NT2/D1 (cell line): ENCODE measurements at regions not wholly inside any gene's neighbourhood (a gene's known extent, or its start where the extent isn't known, plus 50 kb on each side); places are given as distances from the start of the nearest gene placed in this dataset.
A peak's percentile ranks its signal among the peaks of the same experiment; 100 is the strongest.

Experiments used
- DNase-seq: peaks from one replicate; pipeline ENCODE4 v3.0.0-alpha.2; 2011; ENCODE audit warnings: low read depth, low spot score
- H3K27me3 ChIP-seq: 2 replicates; pipeline ENCODE4 v1.6.0; 2011; ENCODE audit warnings: mild to moderate bottlenecking; ENCODE audit not compliant: insufficient read length, insufficient read depth
- H3K36me3 ChIP-seq: 2 replicates; pipeline ENCODE4 v1.6.1; 2011; ENCODE audit warnings: mild to moderate bottlenecking, low read length, mixed read lengths; ENCODE audit not compliant: insufficient read depth, insufficient read length
- H3K4me1 ChIP-seq: 2 replicates; pipeline ENCODE4 v1.5.1; 2011; ENCODE audit not compliant: insufficient read depth, insufficient read length
- H3K4me3 ChIP-seq: 2 replicates; pipeline ENCODE4 v1.5.1; 2011; ENCODE audit warnings: low read depth; ENCODE audit not compliant: insufficient read length
- H3K9ac ChIP-seq: 2 replicates; pipeline ENCODE4 v1.6.0; 2011; ENCODE audit warnings: low read depth; ENCODE audit not compliant: insufficient read length
- H3K9me3 ChIP-seq: 2 replicates; pipeline ENCODE4 v1.5.1; 2011; ENCODE audit warnings: mild to moderate bottlenecking, low read length; ENCODE audit not compliant: insufficient read depth
- SUZ12 ChIP-seq: IDR thresholded peaks from 2 replicates; pipeline ENCODE4 v1.6.1; 2011; ENCODE audit not compliant: insufficient read length, insufficient read depth; ENCODE audit errors: extremely low read depth
- YY1 ChIP-seq: IDR thresholded peaks from 2 replicates; pipeline ENCODE4 v1.6.1; 2011; ENCODE audit not compliant: insufficient read length, insufficient read depth
- ZNF274 ChIP-seq: IDR thresholded peaks from 2 replicates; pipeline ENCODE4 v1.6.1; 2011; ENCODE audit warnings: mild to moderate bottlenecking, low read depth, low read length

DNA sequence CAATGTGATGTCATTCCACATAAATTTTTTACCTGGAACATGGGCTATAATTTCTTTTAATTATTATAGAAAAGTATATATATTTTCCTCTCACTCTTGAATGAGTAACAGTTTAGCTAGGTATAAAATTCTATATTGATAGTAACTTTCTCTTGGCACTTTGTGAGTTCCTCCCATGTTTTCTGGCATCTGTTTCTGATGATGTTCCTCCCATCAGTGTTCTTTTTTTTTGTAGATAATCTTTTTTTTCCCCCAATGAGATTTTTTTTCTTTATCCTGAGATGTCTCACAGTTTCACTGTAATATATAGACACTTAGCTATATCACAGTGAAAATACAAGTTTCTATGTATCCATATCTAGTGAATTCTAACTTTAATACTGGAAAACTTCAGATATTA lies 75.2 kb downstream of the IER5 start:
- DNase-seq: no peak
- no peaks in the 10 kb centered on the region for H3K36me3 ChIP-seq
- H3K9ac ChIP-seq: no peak overlapping the region
- TF ChIP-seq YY1: no peak
- TF ChIP-seq ZNF274: no peak
- no peak for TF ChIP-seq SUZ12
- no peak overlapping the region for H3K4me3 ChIP-seq
- no peaks in the 10 kb centered on the region for H3K4me1 ChIP-seq
- H3K27me3 ChIP-seq: no peaks in the 10 kb centered on the region
- H3K9me3 ChIP-seq: peaks cover 16% of the 10 kb centered on the region

- no peak overlapping the region for H3K9ac ChIP-seq
- no peaks in the 10 kb centered on the region for H3K4me1 ChIP-seq
- no peaks in the 10 kb centered on the region for H3K36me3 ChIP-seq
- H3K9me3 ChIP-seq: peaks cover 16% of the 10 kb centered on the region
- peak; percentile 79 for DNase-seq
- no peaks in the 10 kb centered on the region for H3K27me3 ChIP-seq
- H3K4me3 ChIP-seq: no peak overlapping the region
- no peak for TF ChIP-seq ZNF274
- TF ChIP-seq YY1: no peak
- no peak for TF ChIP-seq SUZ12
Observed at GRCh38 chr1:181166377-181167196, 78.1 kb downstream of the IER5 start.

DNA sequence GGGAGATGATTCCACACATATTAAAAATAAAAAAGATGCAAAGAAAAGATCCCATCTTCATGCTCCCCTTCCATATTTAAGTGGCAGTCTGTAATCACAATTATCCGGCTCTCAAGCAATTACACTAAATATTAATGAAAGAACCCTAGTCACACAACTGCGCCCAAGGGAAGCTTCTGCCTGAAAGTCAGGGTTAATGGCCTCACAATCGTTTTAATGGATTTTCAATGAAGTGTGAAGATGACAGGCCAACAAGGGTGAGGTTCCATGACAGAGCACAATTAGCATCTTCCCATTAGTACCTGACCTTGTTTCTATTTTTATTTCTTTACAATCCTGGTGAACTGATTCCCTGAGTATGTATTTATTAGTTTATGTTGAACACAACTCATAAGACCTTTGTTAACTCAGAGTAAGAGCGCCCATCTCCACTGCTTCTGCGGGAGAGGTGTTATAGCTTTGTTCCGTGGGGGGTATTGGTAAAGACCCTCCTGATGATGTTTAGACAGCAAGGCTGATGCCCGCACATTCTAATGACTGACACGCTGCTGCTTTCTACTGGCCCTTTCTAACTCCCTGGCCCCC lies 80.9 kb downstream of the IER5 start:
- Histone ChIP-seq H3K36me3 (no peaks in the 10 kb centered on the region), H3K4me1 (no peaks in the 10 kb centered on the region), H3K4me3 (no peak overlapping the region), H3K27me3 (no peaks in the 10 kb centered on the region), H3K9me3 (peaks cover 17% of the 10 kb centered on the region), H3K9ac (no peak overlapping the region)
- TF ChIP-seq YY1: no peak
- no peak for TF ChIP-seq SUZ12
- no peak for TF ChIP-seq ZNF274
- no peak for DNase-seq

GRCh38 chr1:181170194-181170593 lies 81.7 kb downstream of the IER5 start:
- TF ChIP-seq YY1: no peak
- TF ChIP-seq ZNF274: no peak
- no peak for TF ChIP-seq SUZ12
- H3K4me3 ChIP-seq: no peak overlapping the region
- H3K36me3 ChIP-seq: no peaks in the 10 kb centered on the region

GRCh38 chr1:181172082-181172481 lies 83.6 kb downstream of the IER5 start:
- no peak for TF ChIP-seq ZNF274
- no peak for TF ChIP-seq YY1
- TF ChIP-seq SUZ12: no peak
- H3K27me3 ChIP-seq: no peaks in the 10 kb centered on the region
- no peak for DNase-seq
- no peaks in the 10 kb centered on the region for H3K4me1 ChIP-seq
- no peak overlapping the region for H3K9ac ChIP-seq
- no peak overlapping the region for H3K4me3 ChIP-seq
- no peaks in the 10 kb centered on the region for H3K36me3 ChIP-seq
- peaks cover 16% of the 10 kb centered on the region; the same call in 1 of the 2 replicates for H3K9me3 ChIP-seq

More at GRCh38 chr1:181170194-181170593, 81.7 kb downstream of the IER5 start:
- Histone ChIP-seq H3K27me3 (no peaks in the 10 kb centered on the region), H3K9ac (no peak overlapping the region), H3K9me3 (peaks cover 16% of the 10 kb centered on the region; the same call in 1 of the 2 replicates), H3K4me1 (no peaks in the 10 kb centered on the region)
- DNase-seq: no peak

DNA sequence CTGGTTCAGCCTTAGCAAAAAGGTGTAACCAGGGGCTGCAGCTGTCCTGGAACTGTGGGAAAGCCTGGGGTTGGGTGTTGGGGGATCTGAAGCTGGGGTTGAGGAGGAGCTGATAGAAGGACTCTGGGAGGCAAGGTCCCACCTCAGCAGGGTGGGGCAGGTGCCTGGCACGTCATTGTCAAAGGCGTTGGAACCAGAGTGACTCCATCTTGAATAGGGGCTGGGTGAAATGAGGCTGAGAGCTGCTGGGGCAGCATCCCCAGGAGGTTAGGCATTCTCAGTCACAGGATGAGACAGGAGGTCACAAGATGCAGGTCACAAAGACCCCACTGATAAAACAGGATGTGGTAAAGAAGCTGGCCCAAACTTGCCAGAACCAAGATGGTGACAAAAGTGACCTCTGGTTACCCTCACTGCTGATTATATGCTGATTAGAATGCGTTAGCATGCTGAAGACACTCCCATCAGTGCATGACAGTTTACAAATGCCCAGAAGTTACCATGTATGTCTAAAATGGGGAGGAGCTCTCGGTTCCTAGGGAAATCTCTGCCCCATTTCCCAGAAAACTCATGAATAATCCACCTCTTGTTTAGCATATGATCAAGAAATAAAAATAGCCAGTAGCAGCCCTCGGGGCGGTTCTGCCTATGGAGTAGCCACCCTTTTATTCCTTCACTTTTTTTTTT lies 85.4 kb downstream of the IER5 start:
- no peaks in the 10 kb centered on the region for H3K27me3 ChIP-seq
- H3K9ac ChIP-seq: no peak overlapping the region
- no peak overlapping the region for H3K4me3 ChIP-seq
- no peak for DNase-seq
- no peak for TF ChIP-seq ZNF274
- no peak for TF ChIP-seq YY1
- no peak for TF ChIP-seq SUZ12
- no peaks in the 10 kb centered on the region for H3K36me3 ChIP-seq
- H3K4me1 ChIP-seq: no peaks in the 10 kb centered on the region
- peaks cover 16% of the 10 kb centered on the region; the same call in 1 of the 2 replicates for H3K9me3 ChIP-seq

GRCh38 chr1:181174861-181175260 lies 86.4 kb downstream of the IER5 start:
- peaks cover 3% of the 10 kb centered on the region for H3K27me3 ChIP-seq
- TF ChIP-seq ZNF274: no peak
- no peak for TF ChIP-seq SUZ12
- no peak for TF ChIP-seq YY1
- no peak overlapping the region for H3K4me3 ChIP-seq
- no peak for DNase-seq
- no peak overlapping the region for H3K9ac ChIP-seq
- no peaks in the 10 kb centered on the region for H3K36me3 ChIP-seq
- peaks cover 16% of the 10 kb centered on the region; the same call in 1 of the 2 replicates for H3K9me3 ChIP-seq
- H3K4me1 ChIP-seq: peaks cover 4% of the 10 kb centered on the region
